Mesothelial cell of epicardium (in vitro differentiated cells): ENCODE measurements at regions not wholly inside any gene's neighbourhood (a gene's known extent, or its start where the extent isn't known, plus 50 kb on each side); places are given as distances from the start of the nearest gene placed in this dataset.

ENCODE experiments used
- DNase-seq, 2 experiments: peaks; one replicate each; pipeline ENCODE4 v3.0.0; 2021; ENCODE audit warnings: low spot score in 2 of 2; ENCODE audit not compliant: unreplicated experiment in 2 of 2
- H3K27ac Mint-ChIP-seq: 2 replicates; pipeline ENCODE4 v1.8.0; 2021; ENCODE audit warnings: mixed read lengths
- H3K27me3 Mint-ChIP-seq: 2 replicates; pipeline ENCODE4 v1.8.0; 2021; ENCODE audit warnings: low read depth, mixed read lengths
- H3K36me3 Mint-ChIP-seq: 2 replicates; pipeline ENCODE4 v1.8.0; 2021; ENCODE audit warnings: mixed read lengths
- H3K4me1 Mint-ChIP-seq: 2 replicates; pipeline ENCODE4 v1.8.0; 2021; ENCODE audit warnings: mixed read lengths
- H3K4me3 Mint-ChIP-seq: 2 replicates; pipeline ENCODE4 v1.8.0; 2021; ENCODE audit warnings: mild to moderate bottlenecking, moderate library complexity, mixed read lengths
- H3K9me3 Mint-ChIP-seq: 2 replicates; pipeline ENCODE4 v1.8.0; 2021; ENCODE audit warnings: mixed read lengths
- TF ChIP-seq, protein P1 (sequence below): fragments of 200-600 bp; sonication (generic); IDR thresholded peaks from one replicate; pipeline ENCODE4 v1.5.0; 2021; ENCODE audit warnings: antibody characterized with exemption; ENCODE audit not compliant: unreplicated experiment

DNA sequence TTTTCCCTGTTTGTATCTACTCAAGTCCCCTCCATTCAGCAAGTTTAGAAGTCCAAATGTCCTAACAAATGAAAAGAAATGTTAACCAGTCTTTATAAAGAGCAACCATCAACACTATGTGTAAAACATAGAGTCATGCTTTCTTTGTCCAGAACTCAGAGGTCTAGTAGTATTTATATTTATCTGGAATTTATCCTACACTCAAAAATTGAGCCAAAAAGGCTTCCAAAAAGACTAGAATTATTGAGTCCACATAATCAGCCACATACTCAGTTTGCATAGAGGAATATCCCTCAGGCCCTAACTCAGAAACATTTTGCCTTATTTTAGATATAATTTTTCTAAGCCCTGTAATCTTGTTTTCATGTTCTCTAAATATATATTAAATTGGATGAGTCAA, 455.0 kb downstream of the COL12A1 start:
- no peak for DNase-seq
- TF ChIP-seq, protein P1, sequence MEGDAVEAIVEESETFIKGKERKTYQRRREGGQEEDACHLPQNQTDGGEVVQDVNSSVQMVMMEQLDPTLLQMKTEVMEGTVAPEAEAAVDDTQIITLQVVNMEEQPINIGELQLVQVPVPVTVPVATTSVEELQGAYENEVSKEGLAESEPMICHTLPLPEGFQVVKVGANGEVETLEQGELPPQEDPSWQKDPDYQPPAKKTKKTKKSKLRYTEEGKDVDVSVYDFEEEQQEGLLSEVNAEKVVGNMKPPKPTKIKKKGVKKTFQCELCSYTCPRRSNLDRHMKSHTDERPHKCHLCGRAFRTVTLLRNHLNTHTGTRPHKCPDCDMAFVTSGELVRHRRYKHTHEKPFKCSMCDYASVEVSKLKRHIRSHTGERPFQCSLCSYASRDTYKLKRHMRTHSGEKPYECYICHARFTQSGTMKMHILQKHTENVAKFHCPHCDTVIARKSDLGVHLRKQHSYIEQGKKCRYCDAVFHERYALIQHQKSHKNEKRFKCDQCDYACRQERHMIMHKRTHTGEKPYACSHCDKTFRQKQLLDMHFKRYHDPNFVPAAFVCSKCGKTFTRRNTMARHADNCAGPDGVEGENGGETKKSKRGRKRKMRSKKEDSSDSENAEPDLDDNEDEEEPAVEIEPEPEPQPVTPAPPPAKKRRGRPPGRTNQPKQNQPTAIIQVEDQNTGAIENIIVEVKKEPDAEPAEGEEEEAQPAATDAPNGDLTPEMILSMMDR = no peak
- H3K4me1 Mint-ChIP-seq = peaks cover 4% of the 10 kb centered on the region
- no peaks in the 10 kb centered on the region for H3K36me3 Mint-ChIP-seq
- no peak overlapping the region for H3K4me3 Mint-ChIP-seq
- H3K9me3 Mint-ChIP-seq = no peaks in the 10 kb centered on the region
- peaks cover 21% of the 10 kb centered on the region for H3K27me3 Mint-ChIP-seq
- H3K27ac Mint-ChIP-seq = no peak overlapping the region

DNA sequence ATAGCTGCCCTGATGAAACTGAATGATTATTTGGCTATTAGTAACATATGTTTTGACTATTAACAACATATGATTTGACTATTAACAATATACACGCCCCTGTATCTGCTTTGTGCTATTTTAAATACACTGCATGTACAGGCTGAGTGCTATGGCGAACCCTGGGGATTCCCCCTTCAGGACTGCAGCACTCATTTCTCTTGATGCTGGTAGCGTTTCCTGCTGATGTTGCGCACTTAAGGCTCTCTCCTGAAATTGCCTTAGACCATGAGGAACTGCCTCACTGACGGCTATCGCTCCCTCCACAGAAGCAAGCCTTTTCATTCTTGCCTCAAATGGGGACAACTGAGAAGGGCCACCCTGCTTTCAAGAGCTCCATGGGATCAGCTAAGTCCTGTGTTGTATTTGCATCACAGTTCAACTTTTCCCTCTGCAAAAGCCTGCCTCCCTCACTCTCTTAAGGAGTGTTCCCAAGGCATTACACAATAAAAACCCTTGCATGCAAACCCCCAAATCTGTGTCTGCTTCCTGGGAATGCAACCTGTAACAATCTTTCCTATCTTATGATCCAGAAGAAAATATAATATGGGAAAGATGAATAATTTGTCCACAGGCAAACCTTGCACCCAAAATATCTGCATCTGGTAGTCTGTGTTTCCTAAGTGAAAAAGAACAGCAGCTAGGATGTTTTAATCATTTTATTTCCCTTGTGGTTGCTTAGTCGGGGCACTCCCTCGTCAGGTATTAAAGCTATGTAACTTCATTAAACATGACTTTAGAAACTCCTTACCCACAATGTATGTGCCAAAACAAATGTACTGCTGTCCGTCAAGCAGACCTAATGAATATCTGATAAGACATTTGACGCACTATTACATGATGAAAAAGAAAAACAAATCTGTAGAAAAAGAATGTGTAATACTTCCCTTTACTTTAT, 456.4 kb downstream of the COL12A1 start:
- no peaks in the 10 kb centered on the region for H3K36me3 Mint-ChIP-seq
- H3K4me1 Mint-ChIP-seq = peaks cover 4% of the 10 kb centered on the region
- no peak overlapping the region for H3K4me3 Mint-ChIP-seq
- H3K27me3 Mint-ChIP-seq = peaks cover 19% of the 10 kb centered on the region
- TF ChIP-seq, protein P1 = no peak
- H3K27ac Mint-ChIP-seq = no peak overlapping the region
- no peaks in the 10 kb centered on the region for H3K9me3 Mint-ChIP-seq
- DNase-seq = no peak

DNA sequence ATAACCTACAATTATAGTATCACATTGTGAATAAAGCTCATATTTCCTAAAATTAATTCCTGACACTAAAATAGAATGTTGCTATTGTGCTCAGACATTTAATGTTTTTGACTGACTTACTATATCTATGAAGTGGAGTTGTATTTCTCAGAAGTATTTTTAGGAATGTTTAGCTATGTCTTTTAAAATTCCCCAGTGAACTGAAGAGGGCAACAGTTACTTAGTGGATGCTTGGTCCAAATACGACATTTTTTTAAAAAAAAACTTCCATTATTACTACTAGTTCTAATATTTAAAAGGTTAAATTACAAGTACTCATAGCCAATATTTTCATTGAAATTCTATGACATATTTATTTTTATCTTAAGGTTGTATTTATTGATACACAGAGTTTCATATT, 460.2 kb downstream of the COL12A1 start:
- H3K27ac Mint-ChIP-seq = no peak overlapping the region
- H3K4me1 Mint-ChIP-seq = peaks cover 4% of the 10 kb centered on the region

GRCh38 chr6:74742793-74743508, 462.9 kb downstream of the COL12A1 start:
- H3K36me3 Mint-ChIP-seq = no peaks in the 10 kb centered on the region
- no peak overlapping the region for H3K27ac Mint-ChIP-seq
- H3K4me3 Mint-ChIP-seq = no peak overlapping the region
- H3K4me1 Mint-ChIP-seq = no peaks in the 10 kb centered on the region
- no peaks in the 10 kb centered on the region for H3K9me3 Mint-ChIP-seq
- H3K27me3 Mint-ChIP-seq = peaks cover 23% of the 10 kb centered on the region
- TF ChIP-seq, protein P1 = no peak
- no peak for DNase-seq

More for the DNA sequence above, 460.2 kb downstream of the COL12A1 start:
- H3K36me3 Mint-ChIP-seq = no peaks in the 10 kb centered on the region
- H3K27me3 Mint-ChIP-seq = peaks cover 34% of the 10 kb centered on the region
- H3K4me3 Mint-ChIP-seq = no peak overlapping the region
- H3K9me3 Mint-ChIP-seq = no peaks in the 10 kb centered on the region
- DNase-seq = no peak
- TF ChIP-seq, protein P1 = no peak

GRCh38 chr6:74741646-74742045, 464.2 kb downstream of the COL12A1 start:
- no peaks in the 10 kb centered on the region for H3K4me1 Mint-ChIP-seq
- TF ChIP-seq, protein P1 = no peak
- no peak for DNase-seq
- no peak overlapping the region for H3K27ac Mint-ChIP-seq
- H3K36me3 Mint-ChIP-seq = no peaks in the 10 kb centered on the region
- peaks cover 6% of the 10 kb centered on the region for H3K9me3 Mint-ChIP-seq
- H3K4me3 Mint-ChIP-seq = no peak overlapping the region
- H3K27me3 Mint-ChIP-seq = peaks cover 19% of the 10 kb centered on the region
